ENCODE measurements at regions not wholly inside any gene's neighbourhood (a gene's known extent, or its start where the extent isn't known, plus 50 kb on each side); places are given as distances from the start of the nearest gene placed in this dataset.

GRCh38 chr2:139872032-139872431 lies 1091.8 kb upstream of the NXPH2 start:
- TF ChIP-seq CTCF (IDR thresholded peaks at IDR 0.05; ENCODE audit: borderline replicate concordance, extremely low read depth, low read length, poor library complexity, severe bottlenecking) = no peak
- TF ChIP-seq EZH2 (IDR thresholded peaks at IDR 0.05; ENCODE audit: borderline replicate concordance, low read depth, low read length, severe bottlenecking) = no peak

All from DND-41 (cell line).